Activated T-helper 17 cell treated with anti-CD3 and anti-CD28 coated beads, Interleukin-2, amount 50 U/mL, for 72 hours (primary cell): ENCODE measurements at regions not wholly inside any gene's neighbourhood (a gene's known extent, or its start where the extent isn't known, plus 50 kb on each side); places are given as distances from the start of the nearest gene placed in this dataset.

Experiments used
- ATAC-seq: fragments of 150-1000 bp; cut with Tn5 transposase; replicated peaks from 2 replicates; pipeline ENCODE4 v1.10.0; 2021; ENCODE audit warnings: mild to moderate bottlenecking, moderate library complexity
- H3K27ac Mint-ChIP-seq: one replicate; pipeline ENCODE4 v1.8.0; 2022; ENCODE audit warnings: mixed read lengths
- H3K27me3 Mint-ChIP-seq: one replicate; pipeline ENCODE4 v1.8.0; 2022; ENCODE audit warnings: mixed read lengths
- H3K36me3 Mint-ChIP-seq: one replicate; pipeline ENCODE4 v1.8.0; 2022; ENCODE audit warnings: low read depth, mild to moderate bottlenecking, mixed read lengths
- H3K4me1 Mint-ChIP-seq: one replicate; pipeline ENCODE4 v1.8.0; 2022; ENCODE audit warnings: mixed read lengths
- H3K4me3 Mint-ChIP-seq: one replicate; pipeline ENCODE4 v1.8.0; 2022; ENCODE audit warnings: mild to moderate bottlenecking, mixed read lengths
- H3K9me3 Mint-ChIP-seq: one replicate; pipeline ENCODE4 v1.8.0; 2022; ENCODE audit warnings: mixed read lengths

DNA sequence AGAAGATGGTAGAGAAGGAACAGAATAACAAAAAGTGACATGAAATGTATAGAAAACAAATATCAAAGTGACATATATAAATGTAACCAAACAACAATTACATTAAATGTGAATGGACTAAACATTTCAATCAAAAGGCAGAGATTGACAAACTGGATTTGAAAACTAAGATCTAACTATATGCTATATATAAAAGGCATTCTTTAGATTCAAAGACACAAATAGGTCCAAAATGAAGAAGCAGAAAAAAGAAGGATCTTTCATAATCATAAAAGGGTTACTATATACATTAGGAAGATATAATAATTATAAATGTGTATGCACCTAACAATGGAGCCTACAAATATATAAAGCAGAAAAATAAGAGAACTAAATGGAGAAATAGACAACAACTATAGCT lies 183.7 kb downstream of the METTL4 start:
- ATAC-seq, result no peak
- no peak overlapping the region for H3K4me3 Mint-ChIP-seq
- H3K27me3 Mint-ChIP-seq, result peaks cover 9% of the 10 kb centered on the region
- no peaks in the 10 kb centered on the region for H3K9me3 Mint-ChIP-seq
- no peak overlapping the region for H3K27ac Mint-ChIP-seq
- H3K4me1 Mint-ChIP-seq, result no peaks in the 10 kb centered on the region
- no peaks in the 10 kb centered on the region for H3K36me3 Mint-ChIP-seq

- Mint-ChIP-seq H3K4me1 (no peaks in the 10 kb centered on the region), H3K9me3 (no peaks in the 10 kb centered on the region), H3K27ac (no peak overlapping the region), H3K36me3 (no peaks in the 10 kb centered on the region), H3K27me3 (peaks cover 17% of the 10 kb centered on the region), H3K4me3 (no peak overlapping the region)
- ATAC-seq, result no peak
These were observed 181.1 kb downstream of the METTL4 start for GRCh38 chr18:2390158-2390557.

DNA sequence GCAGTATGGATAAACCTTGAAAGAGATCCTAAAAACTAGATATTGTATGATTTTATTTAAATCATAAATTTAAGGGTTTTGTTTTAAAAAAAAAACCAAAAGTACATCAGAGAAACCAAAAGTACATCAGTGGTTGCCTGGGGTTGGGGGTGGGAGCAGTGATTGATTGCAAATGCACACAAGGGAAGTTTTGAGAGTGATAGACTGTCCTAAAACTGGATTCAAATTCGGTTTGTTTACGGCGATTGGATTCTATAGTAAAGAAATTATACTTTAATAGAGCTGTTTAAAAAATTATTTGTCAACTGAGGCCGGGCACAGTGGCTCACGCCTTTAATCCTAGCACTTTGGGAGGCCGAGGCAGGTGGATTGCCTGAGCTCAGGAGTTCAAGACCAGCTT lies 179.8 kb downstream of the METTL4 start:
- H3K9me3 Mint-ChIP-seq, result no peaks in the 10 kb centered on the region
- H3K36me3 Mint-ChIP-seq, result no peaks in the 10 kb centered on the region
- H3K4me1 Mint-ChIP-seq, result no peaks in the 10 kb centered on the region
- no peak overlapping the region for H3K4me3 Mint-ChIP-seq
- H3K27ac Mint-ChIP-seq, result no peak overlapping the region
- no peak for ATAC-seq
- H3K27me3 Mint-ChIP-seq, result peaks cover 21% of the 10 kb centered on the region

DNA sequence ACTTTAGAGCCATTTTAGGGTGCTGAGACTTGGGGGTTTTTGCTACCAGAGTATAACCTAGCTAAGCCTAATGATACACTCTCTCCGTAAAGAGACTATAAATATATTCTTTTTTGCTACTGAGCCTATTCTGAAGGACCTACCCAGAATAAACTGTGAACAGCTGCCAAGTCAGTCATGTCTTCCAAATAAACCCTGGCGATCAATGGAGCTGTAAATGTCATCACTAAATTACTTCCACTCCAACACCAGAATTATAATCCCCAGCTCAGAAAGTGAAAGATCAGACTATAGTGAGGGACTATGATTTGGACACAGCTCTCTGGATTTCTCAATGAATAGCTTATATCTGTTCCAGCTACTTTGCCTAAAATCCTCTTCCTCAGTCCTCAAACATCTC lies 178.9 kb downstream of the METTL4 start:
- Mint-ChIP-seq H3K9me3 (no peaks in the 10 kb centered on the region), H3K4me3 (no peak overlapping the region), H3K36me3 (no peaks in the 10 kb centered on the region), H3K27ac (no peak overlapping the region), H3K27me3 (peaks cover 24% of the 10 kb centered on the region), H3K4me1 (no peaks in the 10 kb centered on the region)
- no peak for ATAC-seq

GRCh38 chr18:2394684-2395083 lies 176.6 kb downstream of the METTL4 start:
- ATAC-seq, result no peak

GRCh38 chr18:2395427-2396161 lies 175.7 kb downstream of the METTL4 start:
- no peaks in the 10 kb centered on the region for H3K9me3 Mint-ChIP-seq
- H3K27me3 Mint-ChIP-seq, result peaks cover 24% of the 10 kb centered on the region
- no peak overlapping the region for H3K27ac Mint-ChIP-seq
- no peak overlapping the region for H3K4me3 Mint-ChIP-seq
- no peaks in the 10 kb centered on the region for H3K4me1 Mint-ChIP-seq
- H3K36me3 Mint-ChIP-seq, result no peaks in the 10 kb centered on the region
- no peak for ATAC-seq

More at GRCh38 chr18:2394684-2395083, 176.6 kb downstream of the METTL4 start:
- Mint-ChIP-seq H3K4me3 (no peak overlapping the region), H3K36me3 (no peaks in the 10 kb centered on the region), H3K9me3 (no peaks in the 10 kb centered on the region), H3K27me3 (peaks cover 27% of the 10 kb centered on the region), H3K27ac (no peak overlapping the region), H3K4me1 (no peaks in the 10 kb centered on the region)

GRCh38 chr18:2396162-2396505 lies 175.2 kb downstream of the METTL4 start:
- H3K27me3 Mint-ChIP-seq, result peaks cover 24% of the 10 kb centered on the region
- no peaks in the 10 kb centered on the region for H3K36me3 Mint-ChIP-seq
- H3K4me1 Mint-ChIP-seq, result no peaks in the 10 kb centered on the region
- H3K27ac Mint-ChIP-seq, result no peak overlapping the region
- no peak for ATAC-seq
- H3K9me3 Mint-ChIP-seq, result no peaks in the 10 kb centered on the region
- no peak overlapping the region for H3K4me3 Mint-ChIP-seq

- H3K4me3 Mint-ChIP-seq, result no peak overlapping the region
- H3K27me3 Mint-ChIP-seq, result peaks cover 14% of the 10 kb centered on the region
- no peak for ATAC-seq
- H3K27ac Mint-ChIP-seq, result no peak overlapping the region
- H3K4me1 Mint-ChIP-seq, result no peaks in the 10 kb centered on the region
- H3K36me3 Mint-ChIP-seq, result no peaks in the 10 kb centered on the region
- H3K9me3 Mint-ChIP-seq, result no peaks in the 10 kb centered on the region
These were observed 170.6 kb downstream of the METTL4 start for GRCh38 chr18:2400701-2401196.

- Mint-ChIP-seq H3K4me3 (no peak overlapping the region), H3K27me3 (peaks cover 11% of the 10 kb centered on the region), H3K4me1 (no peaks in the 10 kb centered on the region), H3K27ac (no peak overlapping the region), H3K36me3 (no peaks in the 10 kb centered on the region), H3K9me3 (no peaks in the 10 kb centered on the region)
- ATAC-seq, result no peak
These were observed 169.2 kb downstream of the METTL4 start for GRCh38 chr18:2402084-2402483.

DNA sequence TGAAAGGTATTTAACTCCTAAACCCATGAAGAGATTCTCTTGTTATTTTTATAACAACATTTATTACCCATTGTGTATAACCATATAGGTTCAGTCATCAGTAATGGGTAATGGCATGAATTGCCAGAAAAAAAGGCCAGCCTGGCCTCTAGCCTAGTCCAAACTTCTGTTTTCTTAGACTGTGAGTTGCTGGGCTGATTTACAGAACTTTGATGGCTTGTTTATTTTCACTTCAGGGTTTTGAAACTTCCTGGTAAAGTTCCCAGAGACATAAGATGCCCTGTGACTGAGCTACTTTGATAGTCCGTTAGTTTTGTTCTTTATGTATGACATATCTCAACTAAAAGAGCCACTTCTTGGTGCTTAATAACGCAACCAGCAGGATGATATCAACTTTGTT lies 164.8 kb downstream of the METTL4 start:
- Mint-ChIP-seq H3K36me3 (no peaks in the 10 kb centered on the region), H3K4me1 (no peaks in the 10 kb centered on the region), H3K27me3 (peaks cover 12% of the 10 kb centered on the region), H3K9me3 (no peaks in the 10 kb centered on the region), H3K4me3 (no peak overlapping the region), H3K27ac (no peak overlapping the region)
- ATAC-seq, result no peak

GRCh38 chr18:2407961-2408360 lies 163.3 kb downstream of the METTL4 start:
- no peaks in the 10 kb centered on the region for H3K4me1 Mint-ChIP-seq
- no peaks in the 10 kb centered on the region for H3K36me3 Mint-ChIP-seq
- no peak overlapping the region for H3K4me3 Mint-ChIP-seq
- no peaks in the 10 kb centered on the region for H3K9me3 Mint-ChIP-seq
- no peak overlapping the region for H3K27ac Mint-ChIP-seq
- ATAC-seq, result no peak
- peaks cover 14% of the 10 kb centered on the region for H3K27me3 Mint-ChIP-seq

GRCh38 chr18:2409906-2410305 lies 161.4 kb downstream of the METTL4 start:
- no peaks in the 10 kb centered on the region for H3K36me3 Mint-ChIP-seq
- no peaks in the 10 kb centered on the region for H3K4me1 Mint-ChIP-seq
- no peak for ATAC-seq
- H3K27me3 Mint-ChIP-seq, result peaks cover 15% of the 10 kb centered on the region
- no peak overlapping the region for H3K4me3 Mint-ChIP-seq
- H3K27ac Mint-ChIP-seq, result no peak overlapping the region
- H3K9me3 Mint-ChIP-seq, result no peaks in the 10 kb centered on the region

DNA sequence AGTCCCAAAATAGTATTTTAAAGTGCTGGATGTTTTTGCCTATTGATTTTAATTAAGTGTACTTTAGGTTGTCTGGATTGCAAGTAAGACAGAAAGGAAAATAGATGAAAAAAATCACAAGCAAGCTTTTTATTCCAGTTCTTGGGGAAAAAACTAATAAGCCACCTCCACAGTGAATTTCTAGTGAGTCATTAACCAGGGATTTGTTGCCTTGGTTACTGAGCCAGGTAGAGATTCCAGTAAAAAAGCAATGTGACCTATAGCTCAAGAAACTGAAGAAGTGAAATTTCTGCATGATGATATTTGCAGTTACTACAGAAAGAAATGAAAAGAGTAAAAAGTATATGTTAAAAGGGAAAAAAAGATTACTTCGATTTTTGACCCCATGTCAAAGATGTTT lies 160.6 kb downstream of the METTL4 start:
- no peak overlapping the region for H3K4me3 Mint-ChIP-seq
- H3K27ac Mint-ChIP-seq, result no peak overlapping the region
- no peaks in the 10 kb centered on the region for H3K9me3 Mint-ChIP-seq
- H3K4me1 Mint-ChIP-seq, result no peaks in the 10 kb centered on the region
- peaks cover 13% of the 10 kb centered on the region for H3K27me3 Mint-ChIP-seq
- no peaks in the 10 kb centered on the region for H3K36me3 Mint-ChIP-seq
- ATAC-seq, result no peak

GRCh38 chr18:2411381-2411960 lies 159.8 kb downstream of the METTL4 start:
- H3K4me3 Mint-ChIP-seq, result no peak overlapping the region
- peaks cover 12% of the 10 kb centered on the region for H3K27me3 Mint-ChIP-seq
- H3K36me3 Mint-ChIP-seq, result no peaks in the 10 kb centered on the region

DNA sequence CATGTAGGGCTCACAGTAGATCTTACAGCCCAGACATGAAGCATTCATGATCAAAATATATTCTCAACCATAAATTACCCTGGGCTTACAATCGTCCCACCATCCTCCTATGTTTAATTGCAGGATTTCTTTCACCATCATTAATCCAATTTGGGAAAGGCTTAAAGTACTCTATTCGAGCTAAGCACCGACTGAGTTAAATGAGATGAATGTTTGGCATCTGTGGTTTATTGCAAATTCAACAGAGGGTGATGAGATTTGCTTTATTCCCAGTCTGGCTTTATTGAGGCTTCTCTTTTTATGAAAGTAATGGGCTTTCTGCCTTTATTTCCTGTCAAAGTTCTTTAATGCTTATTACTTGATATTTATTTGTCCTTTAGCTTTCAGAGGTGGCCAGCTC lies 159.0 kb downstream of the METTL4 start:
- Mint-ChIP-seq H3K36me3 (no peaks in the 10 kb centered on the region), H3K9me3 (no peaks in the 10 kb centered on the region), H3K27ac (no peak overlapping the region), H3K4me3 (no peak overlapping the region), H3K27me3 (peaks cover 14% of the 10 kb centered on the region), H3K4me1 (no peaks in the 10 kb centered on the region)
- no peak for ATAC-seq

More at GRCh38 chr18:2411381-2411960, 159.8 kb downstream of the METTL4 start:
- ATAC-seq, result no peak
- Mint-ChIP-seq H3K4me1 (no peaks in the 10 kb centered on the region), H3K9me3 (no peaks in the 10 kb centered on the region), H3K27ac (no peak overlapping the region)
